ENCODE measurements at regions not wholly inside any gene's neighbourhood (a gene's known extent, or its start where the extent isn't known, plus 50 kb on each side); places are given as distances from the start of the nearest gene placed in this dataset.
"Not testable (repeated sequence)": the region's sequence is repeated elsewhere in the genome, so short reads cannot be mapped to it uniquely, and the experiment has no call there.

DNA sequence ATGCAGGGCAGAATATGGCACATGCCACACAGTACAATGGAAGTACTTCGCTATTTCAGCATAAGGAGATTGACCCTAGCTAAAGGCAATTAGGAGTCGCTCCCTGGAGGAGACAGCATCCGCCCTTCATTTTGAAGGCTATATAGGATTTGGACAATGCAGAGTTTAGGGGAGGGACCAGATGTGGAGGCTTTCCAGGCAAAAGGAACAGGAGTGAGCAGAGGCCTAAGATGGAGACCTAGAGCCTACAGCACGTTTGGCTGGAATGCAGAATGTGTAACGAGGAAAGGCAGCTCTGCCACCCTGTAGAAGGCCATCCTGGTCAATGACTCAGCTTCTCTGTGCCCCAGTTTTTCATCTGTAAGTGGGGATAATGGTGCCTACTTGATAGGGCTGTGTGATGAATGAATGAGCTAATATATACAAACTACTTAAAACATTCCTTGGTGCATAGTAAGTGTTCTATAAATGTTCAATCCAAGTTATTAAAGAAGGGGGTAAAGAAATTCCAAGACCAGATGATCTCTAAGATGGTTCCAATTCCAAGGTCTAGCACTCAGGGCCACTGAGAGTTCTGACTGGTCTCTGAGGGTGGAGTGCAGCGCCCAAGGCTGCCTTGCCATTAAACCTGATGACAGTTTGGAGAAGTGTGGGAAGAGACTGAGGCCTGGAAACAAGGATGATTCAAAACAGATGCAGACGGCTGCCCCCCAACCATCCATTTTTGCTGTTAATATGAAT lies 54.3 kb upstream of the FRMD6 start:
- no peak overlapping the region for H3K27ac Mint-ChIP-seq
- no peak overlapping the region for H3K4me3 Mint-ChIP-seq
- H3K27me3 Mint-ChIP-seq = no peaks in the 10 kb centered on the region
- DNase-seq (ENCODE audit: extremely low spot score, unreplicated experiment) = no peak
- H3K9me3 Mint-ChIP-seq = no peaks in the 10 kb centered on the region
- H3K4me1 Mint-ChIP-seq (ENCODE audit: unreplicated experiment) = peaks cover 29% of the 10 kb centered on the region
- no peaks in the 10 kb centered on the region for H3K36me3 Mint-ChIP-seq
- TF ChIP-seq, protein P1, sequence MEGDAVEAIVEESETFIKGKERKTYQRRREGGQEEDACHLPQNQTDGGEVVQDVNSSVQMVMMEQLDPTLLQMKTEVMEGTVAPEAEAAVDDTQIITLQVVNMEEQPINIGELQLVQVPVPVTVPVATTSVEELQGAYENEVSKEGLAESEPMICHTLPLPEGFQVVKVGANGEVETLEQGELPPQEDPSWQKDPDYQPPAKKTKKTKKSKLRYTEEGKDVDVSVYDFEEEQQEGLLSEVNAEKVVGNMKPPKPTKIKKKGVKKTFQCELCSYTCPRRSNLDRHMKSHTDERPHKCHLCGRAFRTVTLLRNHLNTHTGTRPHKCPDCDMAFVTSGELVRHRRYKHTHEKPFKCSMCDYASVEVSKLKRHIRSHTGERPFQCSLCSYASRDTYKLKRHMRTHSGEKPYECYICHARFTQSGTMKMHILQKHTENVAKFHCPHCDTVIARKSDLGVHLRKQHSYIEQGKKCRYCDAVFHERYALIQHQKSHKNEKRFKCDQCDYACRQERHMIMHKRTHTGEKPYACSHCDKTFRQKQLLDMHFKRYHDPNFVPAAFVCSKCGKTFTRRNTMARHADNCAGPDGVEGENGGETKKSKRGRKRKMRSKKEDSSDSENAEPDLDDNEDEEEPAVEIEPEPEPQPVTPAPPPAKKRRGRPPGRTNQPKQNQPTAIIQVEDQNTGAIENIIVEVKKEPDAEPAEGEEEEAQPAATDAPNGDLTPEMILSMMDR (conservative IDR thresholded peaks at IDR 0.05) = no peak

GRCh38 chr14:51598924-51599600 lies 52.6 kb upstream of the FRMD6 start:
- H3K4me3 Mint-ChIP-seq, H3K27ac Mint-ChIP-seq: not testable (repeated sequence)

DNA sequence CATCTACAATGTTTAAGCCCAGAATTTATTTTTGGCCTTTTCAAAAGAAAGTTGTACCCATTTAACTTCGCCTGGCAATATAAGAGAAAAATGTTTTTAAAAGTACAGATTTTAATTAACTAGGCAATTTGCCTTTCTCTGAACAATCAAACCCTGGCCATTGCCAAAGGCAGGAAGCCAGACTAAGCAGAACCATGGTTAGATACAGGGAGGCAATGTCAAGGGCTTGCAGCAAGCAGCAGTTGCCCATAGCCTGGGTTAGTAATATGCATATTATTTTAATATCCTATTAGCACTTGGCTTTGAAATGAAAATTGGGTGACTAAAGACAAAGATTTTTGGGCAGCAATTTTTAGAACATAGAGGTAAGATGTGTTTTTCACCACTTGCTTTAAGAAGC lies 51.1 kb upstream of the FRMD6 start:
- DNase-seq (ENCODE audit: extremely low spot score, unreplicated experiment) = no peak
- no peaks in the 10 kb centered on the region for H3K27me3 Mint-ChIP-seq
- H3K4me3 Mint-ChIP-seq = no peak overlapping the region
- H3K27ac Mint-ChIP-seq = no peak overlapping the region
- no peaks in the 10 kb centered on the region for H3K36me3 Mint-ChIP-seq
- TF ChIP-seq, protein P1 (conservative IDR thresholded peaks at IDR 0.05) = no peak
- H3K4me1 Mint-ChIP-seq (ENCODE audit: unreplicated experiment) = peaks cover 21% of the 10 kb centered on the region
- no peaks in the 10 kb centered on the region for H3K9me3 Mint-ChIP-seq

More at GRCh38 chr14:51598924-51599600, 52.6 kb upstream of the FRMD6 start:
- H3K27me3 Mint-ChIP-seq; DNase-seq (ENCODE audit: extremely low spot score, unreplicated experiment); H3K9me3 Mint-ChIP-seq; H3K36me3 Mint-ChIP-seq: not testable (repeated sequence)
- H3K4me1 Mint-ChIP-seq (ENCODE audit: unreplicated experiment) = peaks cover 22% of the 10 kb centered on the region
